Keratinocyte (primary cell): ENCODE measurements at regions not wholly inside any gene's neighbourhood (a gene's known extent, or its start where the extent isn't known, plus 50 kb on each side); places are given as distances from the start of the nearest gene placed in this dataset.

ENCODE experiments used
- DNase-seq: peaks from one replicate; pipeline ENCODE4 v3.0.0-alpha.2; 2011; ENCODE audit warnings: low read depth, missing footprints, low spot score
- FAIRE-seq: peaks from 2 replicates; lab custom pipeline; 2011; peaks lifted over from hg19 to GRCh38; lab: Jason Lieb, UNC
- H2AFZ ChIP-seq: 2 replicates; pipeline ENCODE4 v1.6.0; 2012; ENCODE audit warnings: low read length, control low read depth, inconsistent platforms; ENCODE audit not compliant: control insufficient read depth
- H3K27ac ChIP-seq: 2 replicates; pipeline ENCODE4 v1.5.1; 2011; ENCODE audit warnings: low read length; ENCODE audit not compliant: control insufficient read depth, insufficient read depth
- H3K27me3 ChIP-seq: 3 replicates; pipeline ENCODE4 v1.6.0; 2011; ENCODE audit warnings: low read length; ENCODE audit not compliant: control insufficient read depth, insufficient read depth; ENCODE audit errors: extremely low read depth
- H3K36me3 ChIP-seq, 2 experiments: 2 replicates in 1 of 2; 3 replicates in 1 of 2; pipeline ENCODE4 v1.5.1; 2011; ENCODE audit warnings: low read length in 2 of 2, mild to moderate bottlenecking in 1 of 2; ENCODE audit not compliant: control insufficient read depth in 2 of 2, insufficient read depth in 2 of 2; ENCODE audit errors: extremely low read depth in 1 of 2
- H3K4me1 ChIP-seq: 3 replicates; pipeline ENCODE4 v1.5.1; 2011; ENCODE audit warnings: low read length; ENCODE audit not compliant: control insufficient read depth, insufficient read depth; ENCODE audit errors: extremely low read depth
- H3K4me2 ChIP-seq: 3 replicates; pipeline ENCODE4 v1.6.0; 2011; ENCODE audit warnings: low read depth, low read length; ENCODE audit not compliant: control insufficient read depth, insufficient read depth; ENCODE audit errors: extremely low read depth
- H3K4me3 ChIP-seq, 3 experiments: fragments of 200-600 bp in 1 of 3; sonication (generic) in 1 of 3; 2 replicates in 2 of 3; 3 replicates in 1 of 3; pipeline ENCODE4 v1.5.1; 2011 to 2016; ENCODE audit warnings: low read length in 3 of 3, mild to moderate bottlenecking in 3 of 3, control low read depth in 2 of 3, inconsistent platforms in 1 of 3, low read depth in 1 of 3, mixed read lengths in 1 of 3, mixed run types in 1 of 3, moderate library complexity in 1 of 3; ENCODE audit not compliant: control insufficient read depth in 2 of 3, insufficient read depth in 2 of 3; ENCODE audit errors: extremely low read depth in 1 of 3
- H3K79me2 ChIP-seq: 2 replicates; pipeline ENCODE4 v1.6.0; 2012; ENCODE audit warnings: low read length; ENCODE audit not compliant: control insufficient read depth, insufficient read depth
- H3K9ac ChIP-seq: 3 replicates; pipeline ENCODE4 v1.6.0; 2011; ENCODE audit warnings: low read length; ENCODE audit not compliant: control insufficient read depth, insufficient read depth; ENCODE audit errors: extremely low read depth
- H3K9me1 ChIP-seq: 3 replicates; pipeline ENCODE4 v1.6.0; 2011; ENCODE audit warnings: low read length; ENCODE audit not compliant: control insufficient read depth, insufficient read depth; ENCODE audit errors: extremely low read depth
- H3K9me3 ChIP-seq: 2 replicates; pipeline ENCODE4 v1.5.1; 2012; ENCODE audit warnings: low read depth, low read length; ENCODE audit not compliant: control insufficient read depth
- H4K20me1 ChIP-seq: 3 replicates; pipeline ENCODE4 v1.6.0; 2011; ENCODE audit warnings: low read length; ENCODE audit not compliant: control insufficient read depth, insufficient read depth; ENCODE audit errors: extremely low read depth
- CTCF ChIP-seq, 3 experiments: IDR thresholded peaks in 1 of 3; conservative IDR thresholded peaks in 1 of 3; optimal IDR thresholded peaks in 1 of 3; 2 replicates in 2 of 3; 3 replicates in 1 of 3; pipeline versions ENCODE3 to v1.5.1; 2011; ENCODE audit warnings: low read length in 3 of 3, mild to moderate bottlenecking in 3 of 3, moderate library complexity in 2 of 3, control low read depth in 1 of 3, inconsistent platforms in 1 of 3; ENCODE audit not compliant: insufficient read depth in 2 of 3; ENCODE audit errors: extremely low read depth in 1 of 3
- EZH2 ChIP-seq: IDR thresholded peaks from one replicate; pipeline ENCODE4 v1.6.1; 2012; ENCODE audit warnings: inconsistent platforms, mild to moderate bottlenecking, low read length, moderate library complexity
- dilution Hi-C: fragments of 300-500 bp; cut with MboI; formaldehyde crosslinking; loops from one replicate; pipeline ENCODE4 v1.7.0; 2020; ENCODE audit warnings: low sequenced_read_pairs; ENCODE audit not compliant: extremely low pct_ligation_motif_present

- Histone ChIP-seq H3K9me1 (no peaks in the 10 kb centered on the region), H2AFZ (no peak overlapping the region), H3K4me2 (no peak overlapping the region), H3K9ac (no peak overlapping the region), H3K79me2 (no peaks in the 10 kb centered on the region), H4K20me1 (no peaks in the 10 kb centered on the region), H3K9me3 (no peaks in the 10 kb centered on the region), H3K27me3 (no peaks in the 10 kb centered on the region), H3K27ac (no peak overlapping the region), H3K4me1 (no peaks in the 10 kb centered on the region), H3K36me3 (no peaks in the 10 kb centered on the region), H3K4me3 (no peak overlapping the region)
- no peak for DNase-seq
- FAIRE-seq, result no peak
- TF ChIP-seq EZH2 (no peak), CTCF (optimal IDR thresholded peaks at IDR 0.05 in 1 of 3, IDR thresholded peaks at IDR 0.05 in 1 of 3, conservative IDR thresholded peaks at IDR 0.05 in 1 of 3; ENCODE audit: extremely low read depth in 1 of 3, insufficient read depth in 2 of 3, low read length in 3 of 3) (no peak)
- dilution Hi-C loops, result no loop called here
Observed at GRCh38 chr13:37368501-37368900, 230.1 kb downstream of the POSTN start.

GRCh38 chr13:37366044-37366770, 232.4 kb downstream of the POSTN start:
- no peak for FAIRE-seq
- H3K27ac ChIP-seq, result no peak overlapping the region
- no peak overlapping the region for H2AFZ ChIP-seq
- TF ChIP-seq EZH2 (no peak), CTCF (optimal IDR thresholded peaks at IDR 0.05 in 1 of 3, IDR thresholded peaks at IDR 0.05 in 1 of 3, conservative IDR thresholded peaks at IDR 0.05 in 1 of 3; ENCODE audit: extremely low read depth in 1 of 3, insufficient read depth in 2 of 3, low read length in 3 of 3) (no peak)
- H3K4me2 ChIP-seq, result no peak overlapping the region
- H3K4me3 ChIP-seq, result no peak overlapping the region
- no peaks in the 10 kb centered on the region for H3K9me3 ChIP-seq
- no peak for DNase-seq
- peaks cover 10% of the 10 kb centered on the region for H3K4me1 ChIP-seq
- H4K20me1 ChIP-seq, result no peaks in the 10 kb centered on the region
- H3K9me1 ChIP-seq, result no peaks in the 10 kb centered on the region
- H3K9ac ChIP-seq, result no peak overlapping the region
- H3K79me2 ChIP-seq, result no peaks in the 10 kb centered on the region
- no peaks in the 10 kb centered on the region for H3K27me3 ChIP-seq
- dilution Hi-C loops, result no loop called here
- H3K36me3 ChIP-seq, result no peaks in the 10 kb centered on the region
